HG02973 (cell line): ENCODE measurements at regions not wholly inside any gene's neighbourhood (a gene's known extent, or its start where the extent isn't known, plus 50 kb on each side); places are given as distances from the start of the nearest gene placed in this dataset.

Experiments
- ATAC-seq: cut with Tn5 transposase; IDR thresholded peaks from one replicate; pipeline ENCODE4 v1.9.1; 2021; ENCODE audit warnings: moderate library complexity; ENCODE audit not compliant: unreplicated experiment

DNA sequence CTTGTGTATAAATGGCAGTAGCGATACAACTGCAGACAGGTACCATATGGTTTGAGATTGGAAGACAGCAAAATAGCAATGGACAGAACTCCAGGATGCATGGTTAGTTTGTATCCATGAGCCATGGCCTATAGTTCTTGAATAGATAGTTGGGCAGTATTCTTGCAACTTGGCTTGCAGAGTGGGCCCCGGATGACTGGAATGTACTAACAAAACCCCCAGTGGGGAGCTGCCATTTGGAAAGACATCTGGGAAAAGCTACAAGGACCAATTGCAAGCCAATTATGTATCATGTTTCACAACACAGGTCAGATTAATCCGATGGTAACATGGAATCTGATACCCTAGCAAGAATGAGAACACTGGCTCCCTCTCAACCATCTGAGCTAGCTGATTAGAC is 279.6 kb downstream of the RERGL start:
- no peak for ATAC-seq

DNA sequence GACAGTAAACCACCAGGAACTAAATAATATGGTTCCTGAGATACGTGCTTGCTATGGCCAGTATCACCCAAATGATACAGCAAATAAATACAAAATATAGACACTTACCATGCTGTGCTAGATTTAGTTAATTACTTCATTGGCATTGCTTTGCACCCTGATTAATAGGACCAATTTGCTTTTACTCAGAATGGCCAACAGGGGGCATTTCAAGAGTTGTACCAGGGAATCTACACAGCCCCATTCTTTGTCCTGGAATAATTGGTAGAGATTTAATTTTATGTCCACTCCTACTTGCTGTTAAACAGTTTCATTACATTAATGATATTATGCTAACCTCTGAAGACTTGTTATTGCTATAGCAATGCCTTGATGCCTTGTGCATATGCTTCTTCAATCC is 280.8 kb downstream of the RERGL start:
- ATAC-seq = no peak

DNA sequence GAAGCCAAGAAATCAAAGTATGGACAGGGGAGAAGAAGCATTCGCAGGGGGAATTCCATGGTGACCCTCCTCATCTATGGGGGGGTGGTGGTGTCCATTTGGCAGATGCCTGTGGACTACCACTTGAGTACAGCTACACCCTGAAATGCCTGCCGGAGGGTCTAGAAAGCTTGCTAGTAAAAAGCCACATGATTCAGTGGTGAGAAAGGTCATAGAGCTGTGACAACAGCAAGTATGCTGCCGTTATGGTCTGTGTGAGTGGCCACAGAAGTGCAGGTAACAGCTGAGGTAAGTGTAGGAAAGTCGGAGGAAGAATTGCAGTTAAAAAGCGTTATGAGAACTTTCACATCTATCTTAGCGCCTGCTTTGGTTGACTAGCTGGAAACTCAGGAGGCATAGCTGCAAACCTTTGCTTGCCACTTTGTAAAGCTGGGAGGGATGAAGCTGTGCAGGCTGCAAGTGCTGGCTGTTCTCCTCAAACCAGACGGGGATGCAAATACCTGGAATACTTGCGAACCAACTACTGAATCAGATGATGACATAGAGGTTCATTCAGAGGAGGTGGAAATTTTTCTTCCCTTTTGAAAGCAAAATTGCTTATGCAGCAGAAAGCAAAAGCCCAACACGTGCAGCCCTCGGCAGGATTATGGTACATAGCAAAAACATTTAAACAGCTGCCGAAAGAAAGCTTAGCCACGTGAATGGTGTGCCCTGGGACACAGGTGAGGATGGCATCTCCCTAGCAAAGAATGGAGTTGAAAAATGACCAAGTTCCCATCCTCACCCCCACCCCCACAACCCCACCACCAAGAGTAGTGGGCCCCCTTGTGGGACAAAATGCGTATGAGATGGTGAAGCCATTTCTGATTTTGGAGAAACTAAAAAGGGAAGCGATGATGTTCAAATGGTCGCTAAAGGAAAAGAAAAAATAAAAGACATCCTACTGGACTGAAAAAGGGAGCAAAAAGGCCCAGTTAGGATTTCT is 287.0 kb downstream of the RERGL start:
- ATAC-seq = no peak

DNA sequence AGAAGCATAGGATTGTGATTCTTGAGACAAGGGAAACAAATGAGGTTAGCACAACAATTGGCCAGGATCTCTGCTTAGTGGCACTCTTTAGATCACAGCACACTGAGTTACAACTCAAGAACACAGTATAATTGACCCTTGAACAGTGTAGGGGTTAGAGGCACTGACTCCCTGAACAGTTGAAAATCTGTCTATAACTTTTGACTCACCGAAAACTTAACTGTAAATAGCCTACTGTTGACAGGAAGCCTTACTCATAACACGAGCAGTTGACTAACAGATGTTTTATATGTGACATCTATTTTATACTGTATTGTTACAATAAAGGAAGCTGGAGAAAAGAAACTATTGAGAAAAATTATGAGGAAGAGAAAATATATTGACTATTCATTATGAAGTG is 296.1 kb downstream of the RERGL start:
- no peak for ATAC-seq

DNA sequence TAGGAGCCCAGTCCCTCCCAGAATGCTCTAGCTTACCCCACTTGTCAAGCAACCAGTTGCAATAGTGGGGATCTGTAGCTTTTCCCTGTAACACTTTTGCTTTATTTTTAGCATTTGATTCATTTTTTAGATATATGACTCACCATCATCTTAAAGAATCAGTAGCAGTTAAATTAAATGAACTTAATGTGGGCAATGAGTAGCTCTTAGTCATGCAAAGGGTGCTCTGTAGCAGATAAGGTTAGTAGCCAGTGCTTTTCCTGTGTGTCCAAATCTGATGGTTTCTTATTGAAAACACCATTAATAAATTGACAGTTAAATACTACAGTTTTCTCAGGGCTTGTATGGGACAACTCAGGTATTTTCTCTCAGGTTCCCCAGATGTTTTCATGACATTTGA is 311.8 kb downstream of the RERGL start:
- no peak for ATAC-seq

DNA sequence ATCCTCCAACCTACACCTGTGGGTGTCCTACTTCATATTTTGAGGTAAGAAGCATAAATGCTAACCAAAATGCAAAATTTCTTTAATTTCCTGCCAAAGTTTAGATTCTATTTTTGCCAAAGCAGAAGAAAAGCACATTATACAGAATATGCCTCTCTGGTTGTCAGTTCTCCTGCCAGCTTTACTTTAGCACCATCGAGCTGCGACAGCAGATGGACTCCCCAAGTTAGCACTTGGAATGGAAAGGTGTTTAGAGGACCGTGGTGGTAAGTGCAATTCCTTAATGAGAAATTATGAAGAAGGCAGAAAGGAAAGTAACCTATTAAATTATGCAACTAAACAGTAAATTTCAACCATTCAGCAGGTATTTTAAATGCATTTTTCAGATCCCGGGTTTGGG is 326.6 kb downstream of the RERGL start:
- no peak for ATAC-seq

DNA sequence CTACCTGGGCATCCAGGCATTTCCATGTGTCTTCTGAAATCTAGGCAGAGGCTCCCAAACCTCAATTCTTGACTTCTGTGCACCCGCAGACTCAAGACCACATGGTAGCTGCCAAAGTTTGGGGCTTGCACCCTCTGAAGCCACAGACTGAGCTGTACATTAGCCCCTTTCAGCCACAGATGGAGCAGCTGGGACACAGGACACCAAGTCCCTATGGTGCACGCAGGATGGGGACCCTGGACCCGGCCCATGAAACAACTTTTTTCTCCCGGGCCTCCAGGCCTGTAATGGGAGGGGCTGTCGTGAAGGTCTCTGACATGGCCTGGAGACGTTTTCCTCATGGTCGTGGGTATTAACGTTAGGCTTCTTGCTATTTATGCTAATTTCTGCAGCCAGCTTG is 330.0 kb downstream of the RERGL start:
- ATAC-seq = no peak
